Ascending aorta (tissue), 2 donors: ENCODE measurements at regions not wholly inside any gene's neighbourhood (a gene's known extent, or its start where the extent isn't known, plus 50 kb on each side); places are given as distances from the start of the nearest gene placed in this dataset.

ENCODE experiments used
- DNase-seq, 2 donors: peaks; one replicate each; pipeline ENCODE4 v3.0.0-alpha.2; 2019; ENCODE audit warnings: low spot score in 2 of 2
- H3K27ac ChIP-seq, 2 donors: fragments of 200-600 bp; sonication (generic); one replicate each; pipeline ENCODE4 v1.5.1; 2016 to 2017; ENCODE audit warnings: mild to moderate bottlenecking in 1 of 2
- H3K27me3 ChIP-seq: fragments of 200-600 bp; sonication (generic); one replicate; pipeline ENCODE4 v1.5.1; 2017
- H3K36me3 ChIP-seq, 2 donors: fragments of 200-600 bp; sonication (generic); one replicate each; pipeline ENCODE4 v1.5.1; 2016
- H3K4me1 ChIP-seq, 2 donors: fragments of 200-600 bp; sonication (generic); one replicate each; pipeline ENCODE4 v1.5.1; 2016 to 2017; ENCODE audit warnings: mild to moderate bottlenecking in 1 of 2
- H3K4me3 ChIP-seq, 2 donors: fragments of 200-600 bp; sonication (generic); one replicate each; pipeline ENCODE4 v1.5.1; 2016 to 2017; ENCODE audit warnings: mild to moderate bottlenecking in 1 of 2
- H3K9me3 ChIP-seq, 2 donors: fragments of 200-600 bp; sonication (generic); one replicate each; pipeline ENCODE4 v1.5.1; 2016
- intact Hi-C: fragments of 100-400 bp; cut with DNase I; formaldehyde crosslinking; loops from one replicate; pipeline ENCODE4 v1.15.1; 2023
- TF ChIP-seq, protein P1 (sequence below), 3 experiments: fragments of 200-600 bp in 2 of 3; fragments of 450-650 bp in 1 of 3; sonication (generic) in 2 of 3; IDR thresholded peaks; one replicate each; pipeline ENCODE4 v1.5.1; 2016 to 2019; ENCODE audit warnings: antibody characterized with exemption in 3 of 3, mild to moderate bottlenecking in 1 of 3, moderate library complexity in 1 of 3

DNA sequence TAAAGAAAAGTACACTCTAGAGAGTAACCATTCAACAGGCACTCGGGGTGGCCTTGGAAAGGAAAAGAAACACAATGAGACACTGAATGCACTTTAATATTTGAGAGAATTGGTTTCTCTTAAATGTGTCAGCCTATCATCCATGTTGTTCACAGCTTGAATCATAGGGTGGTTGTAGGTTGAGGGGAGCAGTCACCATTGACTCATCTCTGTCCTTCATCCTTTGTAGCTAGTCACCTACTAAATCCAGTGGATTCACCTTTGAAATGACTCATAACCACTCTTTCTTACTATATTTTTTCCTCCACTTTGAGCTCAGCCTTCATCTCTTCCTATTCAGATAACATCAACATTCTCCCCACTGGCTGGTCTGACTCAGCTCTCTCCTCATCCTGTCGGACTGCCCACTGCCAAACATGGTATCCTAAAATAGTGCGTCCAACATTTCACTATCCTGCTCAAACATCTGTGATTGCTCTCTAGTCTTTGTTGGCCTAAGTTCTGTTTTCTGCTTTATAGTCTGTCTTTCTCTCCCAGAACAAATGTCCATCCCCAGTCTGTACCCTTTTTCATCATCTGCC is 182.7 kb upstream of the GADL1 start:
- intact Hi-C loops: no loop called here
- Histone ChIP-seq H3K36me3 (no peaks in the 10 kb centered on the region), H3K27ac (no peak overlapping the region), H3K4me3 (no peak overlapping the region), H3K27me3 (no peaks in the 10 kb centered on the region), H3K4me1 (no peaks in the 10 kb centered on the region), H3K9me3 (no peaks in the 10 kb centered on the region)
- TF ChIP-seq, protein P1, sequence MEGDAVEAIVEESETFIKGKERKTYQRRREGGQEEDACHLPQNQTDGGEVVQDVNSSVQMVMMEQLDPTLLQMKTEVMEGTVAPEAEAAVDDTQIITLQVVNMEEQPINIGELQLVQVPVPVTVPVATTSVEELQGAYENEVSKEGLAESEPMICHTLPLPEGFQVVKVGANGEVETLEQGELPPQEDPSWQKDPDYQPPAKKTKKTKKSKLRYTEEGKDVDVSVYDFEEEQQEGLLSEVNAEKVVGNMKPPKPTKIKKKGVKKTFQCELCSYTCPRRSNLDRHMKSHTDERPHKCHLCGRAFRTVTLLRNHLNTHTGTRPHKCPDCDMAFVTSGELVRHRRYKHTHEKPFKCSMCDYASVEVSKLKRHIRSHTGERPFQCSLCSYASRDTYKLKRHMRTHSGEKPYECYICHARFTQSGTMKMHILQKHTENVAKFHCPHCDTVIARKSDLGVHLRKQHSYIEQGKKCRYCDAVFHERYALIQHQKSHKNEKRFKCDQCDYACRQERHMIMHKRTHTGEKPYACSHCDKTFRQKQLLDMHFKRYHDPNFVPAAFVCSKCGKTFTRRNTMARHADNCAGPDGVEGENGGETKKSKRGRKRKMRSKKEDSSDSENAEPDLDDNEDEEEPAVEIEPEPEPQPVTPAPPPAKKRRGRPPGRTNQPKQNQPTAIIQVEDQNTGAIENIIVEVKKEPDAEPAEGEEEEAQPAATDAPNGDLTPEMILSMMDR (IDR thresholded peaks at IDR 0.05): no peak
- no peak for DNase-seq

DNA sequence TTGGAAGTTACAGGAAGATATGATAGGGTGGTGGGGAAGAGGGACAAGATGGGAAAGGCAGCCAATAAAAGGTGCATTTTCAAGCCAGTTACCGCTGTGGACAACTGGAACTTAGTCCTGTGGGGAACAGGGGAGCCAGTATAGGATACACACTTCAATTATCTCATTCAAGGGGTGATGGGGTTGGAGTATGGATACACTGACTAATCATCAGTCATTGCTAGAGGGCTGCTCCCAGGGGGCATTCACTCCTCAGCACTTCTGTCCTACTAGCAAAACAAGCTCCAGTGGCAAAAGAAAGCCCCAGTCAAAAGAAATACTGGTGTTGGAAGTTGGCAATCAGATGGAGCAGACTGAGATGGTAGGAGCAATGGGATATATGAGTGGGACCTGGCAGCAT is 183.4 kb upstream of the GADL1 start:
- H3K27me3 ChIP-seq: no peaks in the 10 kb centered on the region
- no peaks in the 10 kb centered on the region for H3K4me1 ChIP-seq
- intact Hi-C loops: no loop called here
- H3K9me3 ChIP-seq: no peaks in the 10 kb centered on the region
- H3K4me3 ChIP-seq: no peak overlapping the region
- H3K36me3 ChIP-seq: no peaks in the 10 kb centered on the region
- TF ChIP-seq, protein P1 (IDR thresholded peaks at IDR 0.05): no peak
- H3K27ac ChIP-seq: no peak overlapping the region
- no peak for DNase-seq

DNA sequence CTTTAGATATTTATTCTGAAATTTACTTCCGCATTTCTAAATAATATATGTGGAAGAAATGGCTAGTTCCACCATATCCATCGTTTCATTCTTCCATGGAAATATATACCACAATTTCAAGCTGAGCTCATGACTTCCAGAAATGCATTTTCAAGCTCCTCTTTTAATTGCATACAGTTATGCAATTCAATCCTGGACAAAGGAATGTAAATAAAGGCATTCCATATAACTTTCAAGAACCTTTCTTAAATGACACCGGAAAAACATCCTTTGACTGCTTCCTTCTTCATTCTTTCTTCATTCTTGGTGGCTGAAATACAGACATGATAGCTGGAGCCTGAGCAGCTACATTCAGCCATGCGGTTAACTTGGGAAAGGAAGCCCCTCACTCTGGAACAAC is 185.2 kb upstream of the GADL1 start:
- Histone ChIP-seq H3K9me3 (no peaks in the 10 kb centered on the region), H3K4me1 (no peaks in the 10 kb centered on the region), H3K4me3 (no peak overlapping the region), H3K36me3 (no peaks in the 10 kb centered on the region), H3K27me3 (no peaks in the 10 kb centered on the region), H3K27ac (no peak overlapping the region)
- TF ChIP-seq, protein P1 (IDR thresholded peaks at IDR 0.05): no peak
- intact Hi-C loops: no loop called here
- DNase-seq: no peak

DNA sequence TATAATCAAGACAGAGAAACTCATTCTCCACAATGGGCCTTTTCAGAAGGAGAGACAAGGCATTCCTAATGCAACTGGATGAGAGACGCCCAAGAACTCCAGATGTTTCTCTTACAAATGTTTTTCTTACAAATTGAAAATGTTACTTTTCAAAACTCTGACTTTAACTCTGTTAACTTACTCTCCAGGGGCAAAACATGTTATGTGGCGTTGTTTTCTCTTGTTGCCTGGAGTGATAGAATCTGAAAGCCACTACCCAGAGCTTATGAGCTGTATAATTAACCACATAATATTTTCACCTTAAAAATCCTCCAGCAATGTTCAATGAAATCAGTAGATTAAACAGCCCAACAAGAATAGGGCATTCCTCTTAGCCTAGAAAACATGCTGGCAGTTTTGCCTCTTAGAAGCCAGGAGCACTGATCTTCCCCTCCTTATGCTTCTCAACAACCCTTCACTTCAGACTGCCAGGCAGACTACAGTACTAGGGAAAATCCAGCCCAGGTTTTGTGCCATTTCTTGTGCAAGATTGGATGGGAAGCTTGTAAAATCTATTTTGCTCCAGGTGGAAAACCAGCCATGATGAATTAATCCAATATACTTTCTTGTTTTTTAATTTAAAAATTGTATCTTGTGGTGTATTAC is 186.7 kb upstream of the GADL1 start:
- H3K9me3 ChIP-seq: no peaks in the 10 kb centered on the region
- no peaks in the 10 kb centered on the region for H3K36me3 ChIP-seq
- TF ChIP-seq, protein P1 (IDR thresholded peaks at IDR 0.05): no peak
- no peak overlapping the region for H3K27ac ChIP-seq
- intact Hi-C loops: no loop called here
- H3K4me3 ChIP-seq: no peak overlapping the region
- H3K27me3 ChIP-seq: no peaks in the 10 kb centered on the region
- DNase-seq: no peak
- no peaks in the 10 kb centered on the region for H3K4me1 ChIP-seq

DNA sequence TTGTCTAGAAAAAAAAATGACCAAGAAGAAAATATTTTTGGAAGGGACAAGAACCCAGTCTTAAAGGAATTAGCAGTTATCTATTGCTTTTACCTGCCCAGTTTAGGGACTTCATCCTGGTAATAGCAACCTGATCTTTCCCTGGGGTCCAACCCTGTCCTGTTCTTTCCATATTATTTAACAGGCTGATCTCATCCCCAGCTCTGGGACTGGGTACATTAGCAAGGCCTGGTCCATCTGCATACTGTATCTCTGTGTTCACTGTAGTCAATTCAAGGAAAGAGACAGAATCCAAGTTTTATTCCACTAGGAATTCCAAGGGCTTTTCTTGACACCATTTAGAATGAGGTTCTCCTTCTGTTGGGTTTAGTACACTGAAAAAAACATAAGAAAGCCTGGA is 191.7 kb upstream of the GADL1 start:
- H3K4me3 ChIP-seq: no peak overlapping the region
- no peak overlapping the region for H3K27ac ChIP-seq
- H3K9me3 ChIP-seq: no peaks in the 10 kb centered on the region
- TF ChIP-seq, protein P1 (IDR thresholded peaks at IDR 0.05): no peak
- intact Hi-C loops: no loop called here
- no peak for DNase-seq
- no peaks in the 10 kb centered on the region for H3K27me3 ChIP-seq
- no peaks in the 10 kb centered on the region for H3K4me1 ChIP-seq
- no peaks in the 10 kb centered on the region for H3K36me3 ChIP-seq
